CD14-positive monocyte (primary cell): ENCODE measurements at regions not wholly inside any gene's neighbourhood (a gene's known extent, or its start where the extent isn't known, plus 50 kb on each side); places are given as distances from the start of the nearest gene placed in this dataset.

ENCODE experiments used
- DNase-seq, 3 donors: peaks; one replicate each; pipeline ENCODE4 v3.0.0-alpha.2; 2011 to 2022
- H2AFZ ChIP-seq: 2 replicates; pipeline ENCODE4 v1.6.0; 2012; ENCODE audit warnings: mild to moderate bottlenecking, low read depth, low read length, inconsistent platforms; ENCODE audit not compliant: insufficient read depth, poor library complexity, severe bottlenecking
- H3K27ac ChIP-seq, 2 donors: 1 replicate in 1 of 2; 2 replicates in 1 of 2; pipeline ENCODE4 v1.5.1; 2012 to 2013; ENCODE audit warnings: low read length in 2 of 2, control low read depth in 1 of 2, inconsistent platforms in 1 of 2, low read depth in 1 of 2, mild to moderate bottlenecking in 1 of 2
- H3K27me3 ChIP-seq, 2 donors: one replicate each; pipeline versions ENCODE4 v1.6.0 to v1.6.1; 2011 to 2013; ENCODE audit warnings: low read length in 2 of 2; ENCODE audit not compliant: control insufficient read depth in 2 of 2, insufficient read depth in 2 of 2
- H3K36me3 ChIP-seq, 2 donors: replicated peaks in 1 of 2; 1 replicate in 1 of 2; 2 replicates in 1 of 2; pipeline versions ENCODE4 v1.5.1 to v1.6.1; 2012 to 2013; ENCODE audit warnings: low read length in 2 of 2, control low read depth in 1 of 2, inconsistent platforms in 1 of 2, mild to moderate bottlenecking in 1 of 2; ENCODE audit not compliant: insufficient read depth in 2 of 2, control insufficient read depth in 1 of 2
- H3K4me1 ChIP-seq, 2 donors: 1 replicate in 1 of 2; 2 replicates in 1 of 2; pipeline versions ENCODE4 v1.5.1 to v1.6.1; 2012 to 2013; ENCODE audit warnings: low read length in 2 of 2, control low read depth in 1 of 2, inconsistent platforms in 1 of 2, mild to moderate bottlenecking in 1 of 2, moderate library complexity in 1 of 2; ENCODE audit not compliant: insufficient read depth in 2 of 2, control insufficient read depth in 1 of 2
- H3K4me2 ChIP-seq: replicated peaks from 2 replicates; pipeline ENCODE3; 2012; ENCODE audit warnings: low read length, moderate library complexity, mild to moderate bottlenecking; ENCODE audit not compliant: poor library complexity, severe bottlenecking; ENCODE audit errors: extremely low read depth
- H3K4me3 ChIP-seq, 3 experiments: fragments of 200-600 bp in 1 of 3; sonication (generic) in 1 of 3; replicated peaks in 1 of 3; 1 replicate in 2 of 3; 2 replicates in 1 of 3; pipeline ENCODE4 v1.5.1; 2011 to 2013; ENCODE audit warnings: low read length in 3 of 3, mild to moderate bottlenecking in 3 of 3, control low read depth in 2 of 3, low read depth in 2 of 3, inconsistent platforms in 1 of 3, moderate library complexity in 1 of 3
- H3K79me2 ChIP-seq: 2 replicates; pipeline ENCODE4 v1.6.0; 2012; ENCODE audit warnings: mild to moderate bottlenecking, control low read depth, inconsistent platforms, low read length, moderate library complexity; ENCODE audit not compliant: insufficient read depth
- H3K9ac ChIP-seq: 2 replicates; pipeline ENCODE4 v1.6.0; 2017; ENCODE audit warnings: low read length, mild to moderate bottlenecking; ENCODE audit not compliant: insufficient read depth, poor library complexity, severe bottlenecking
- H3K9me3 ChIP-seq, 2 donors: replicated peaks in 1 of 2; 1 replicate in 1 of 2; 2 replicates in 1 of 2; pipeline versions ENCODE4 v1.5.1 to v1.6.1; 2012 to 2013; ENCODE audit warnings: low read length in 2 of 2, control low read depth in 1 of 2; ENCODE audit not compliant: control insufficient read depth in 1 of 2, insufficient read depth in 1 of 2
- H4K20me1 ChIP-seq: 2 replicates; pipeline ENCODE4 v1.6.0; 2012; ENCODE audit warnings: mild to moderate bottlenecking, low read length, control low read depth, moderate library complexity; ENCODE audit not compliant: insufficient read depth
- H3K27ac Mint-ChIP-seq, 7 donors: one replicate each; pipeline ENCODE4 v1.8.0; 2020; ENCODE audit warnings: mild to moderate bottlenecking in 7 of 7, mixed read lengths in 7 of 7, moderate library complexity in 6 of 7, inconsistent platforms in 2 of 7
- H3K27me3 Mint-ChIP-seq, 3 donors: one replicate each; pipeline ENCODE4 v1.8.0; 2021 to 2022; ENCODE audit warnings: low read depth in 3 of 3, mild to moderate bottlenecking in 3 of 3, mixed read lengths in 3 of 3, moderate library complexity in 3 of 3, inconsistent platforms in 1 of 3
- H3K36me3 Mint-ChIP-seq, 2 donors: one replicate each; pipeline ENCODE4 v1.8.0; 2020; ENCODE audit warnings: mixed read lengths in 2 of 2, inconsistent platforms in 1 of 2, mild to moderate bottlenecking in 1 of 2
- H3K4me1 Mint-ChIP-seq: one replicate; pipeline ENCODE4 v1.8.0; 2020; ENCODE audit warnings: mild to moderate bottlenecking, mixed read lengths
- H3K4me3 Mint-ChIP-seq, 2 donors: one replicate each; pipeline ENCODE4 v1.8.0; 2020; ENCODE audit warnings: mild to moderate bottlenecking in 2 of 2, mixed read lengths in 2 of 2, moderate library complexity in 1 of 2
- H3K9me3 Mint-ChIP-seq, 7 donors: one replicate each; pipeline ENCODE4 v1.8.0; 2020 to 2022; ENCODE audit warnings: mixed read lengths in 7 of 7, mild to moderate bottlenecking in 6 of 7, moderate library complexity in 6 of 7, inconsistent platforms in 2 of 7
- WGBS: methylation state at CpG from one replicate; pipeline ENCODE4 v1.1.5; 2013; ENCODE audit warnings: missing lambda C conversion rate; ENCODE audit not compliant: insufficient coverage; 5-methylcytosine and 5-hydroxymethylcytosine counted together
- intact Hi-C, 2 donors: fragments of 100-400 bp; cut with micrococcal nuclease; formaldehyde crosslinking; loops; one replicate each; pipeline versions ENCODE4 v1.15.0 to v1.15.1; 2023
- TF ChIP-seq, protein P1 (sequence below): fragments of 200-600 bp; IDR thresholded peaks from one replicate; pipeline ENCODE4 v1.8.0; 2022; ENCODE audit warnings: antibody characterized with exemption, mild to moderate bottlenecking

GRCh38 chr3:117165176-117165575, 455.6 kb downstream of the TUSC7 start:
- Mint-ChIP-seq H3K4me1 (no peaks in the 10 kb centered on the region), H3K27ac (no peak overlapping the region), H3K9me3 (peaks cover 0 to 6% (median 2%) of the 10 kb centered on the region in 7 donors), H3K36me3 (no peaks in the 10 kb centered on the region), H3K27me3 (peaks cover 0 to 2% (median 0%) of the 10 kb centered on the region in 3 donors), H3K4me3 (no peak overlapping the region)
- no peaks in the 10 kb centered on the region for H3K9me3 ChIP-seq
- H3K27ac ChIP-seq, result no peak overlapping the region
- H3K4me2 ChIP-seq, result no peak overlapping the region
- H3K27me3 ChIP-seq, result no peaks in the 10 kb centered on the region
- H3K36me3 ChIP-seq, result no peaks in the 10 kb centered on the region
- DNase-seq, result no peak
- H3K4me3 ChIP-seq, result no peak overlapping the region
- no peak overlapping the region for H3K9ac ChIP-seq
- intact Hi-C loops, result no loop called here
- H2AFZ ChIP-seq, result no peak overlapping the region
- H3K4me1 ChIP-seq, result no peaks in the 10 kb centered on the region
- no peaks in the 10 kb centered on the region for H3K79me2 ChIP-seq
- 100% methylated on average over 1 of the region's 2 CpGs for WGBS
- H4K20me1 ChIP-seq, result no peaks in the 10 kb centered on the region
- TF ChIP-seq, protein P1, sequence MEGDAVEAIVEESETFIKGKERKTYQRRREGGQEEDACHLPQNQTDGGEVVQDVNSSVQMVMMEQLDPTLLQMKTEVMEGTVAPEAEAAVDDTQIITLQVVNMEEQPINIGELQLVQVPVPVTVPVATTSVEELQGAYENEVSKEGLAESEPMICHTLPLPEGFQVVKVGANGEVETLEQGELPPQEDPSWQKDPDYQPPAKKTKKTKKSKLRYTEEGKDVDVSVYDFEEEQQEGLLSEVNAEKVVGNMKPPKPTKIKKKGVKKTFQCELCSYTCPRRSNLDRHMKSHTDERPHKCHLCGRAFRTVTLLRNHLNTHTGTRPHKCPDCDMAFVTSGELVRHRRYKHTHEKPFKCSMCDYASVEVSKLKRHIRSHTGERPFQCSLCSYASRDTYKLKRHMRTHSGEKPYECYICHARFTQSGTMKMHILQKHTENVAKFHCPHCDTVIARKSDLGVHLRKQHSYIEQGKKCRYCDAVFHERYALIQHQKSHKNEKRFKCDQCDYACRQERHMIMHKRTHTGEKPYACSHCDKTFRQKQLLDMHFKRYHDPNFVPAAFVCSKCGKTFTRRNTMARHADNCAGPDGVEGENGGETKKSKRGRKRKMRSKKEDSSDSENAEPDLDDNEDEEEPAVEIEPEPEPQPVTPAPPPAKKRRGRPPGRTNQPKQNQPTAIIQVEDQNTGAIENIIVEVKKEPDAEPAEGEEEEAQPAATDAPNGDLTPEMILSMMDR, result no peak

DNA sequence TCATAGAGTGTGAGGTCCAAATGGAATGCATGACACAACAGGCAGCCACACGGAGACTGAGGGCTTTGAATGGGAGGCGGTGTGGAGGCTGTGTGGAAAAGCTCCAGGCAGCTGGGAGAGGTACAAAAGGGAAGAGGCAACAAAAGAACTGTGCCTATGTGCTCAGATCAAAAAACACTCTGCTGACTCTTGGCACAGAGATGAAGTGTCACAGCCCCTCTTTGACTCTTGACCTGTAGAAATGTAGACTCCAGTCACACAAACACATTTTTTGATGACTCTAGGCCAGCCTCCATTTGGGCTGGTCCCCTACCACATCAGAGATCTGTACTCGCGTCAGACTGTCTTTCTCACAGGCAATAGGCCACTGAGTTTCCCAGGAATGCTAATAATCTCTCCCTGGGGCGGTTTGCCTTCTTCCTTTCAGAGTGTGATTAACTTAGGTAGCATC, 456.0 kb downstream of the TUSC7 start:
- H3K4me1 Mint-ChIP-seq, result no peaks in the 10 kb centered on the region
- no peaks in the 10 kb centered on the region for H3K36me3 Mint-ChIP-seq
- Histone ChIP-seq H3K9me3 (no peaks in the 10 kb centered on the region), H4K20me1 (no peaks in the 10 kb centered on the region), H3K36me3 (no peaks in the 10 kb centered on the region), H2AFZ (no peak overlapping the region), H3K79me2 (no peaks in the 10 kb centered on the region), H3K4me1 (no peaks in the 10 kb centered on the region), H3K9ac (no peak overlapping the region), H3K27ac (no peak overlapping the region), H3K4me3 (no peak overlapping the region), H3K4me2 (no peak overlapping the region), H3K27me3 (no peaks in the 10 kb centered on the region)
- DNase-seq, result no peak
- whole genome bisulfite sequencing, result 100% methylated on average over 2 of the region's 5 CpGs
- TF ChIP-seq, protein P1, result no peak
- H3K4me3 Mint-ChIP-seq, result no peak overlapping the region
- peaks cover 0 to 6% (median 2%) of the 10 kb centered on the region in 7 donors for H3K9me3 Mint-ChIP-seq
- intact Hi-C loops, result no loop called here
- H3K27me3 Mint-ChIP-seq, result peaks cover 0 to 2% (median 0%) of the 10 kb centered on the region in 3 donors
- H3K27ac Mint-ChIP-seq, result no peak overlapping the region
